Erythroblast (primary cell): ENCODE measurements at regions not wholly inside any gene's neighbourhood (a gene's known extent, or its start where the extent isn't known, plus 50 kb on each side); places are given as distances from the start of the nearest gene placed in this dataset.

Experiments
- GATA1 ChIP-seq: IDR thresholded peaks from 2 replicates; pipeline ENCODE4 v1.6.1; 2011; ENCODE audit warnings: low read depth, mild to moderate bottlenecking, control low read depth, low read length, moderate library complexity
- POLR2A ChIP-seq: IDR thresholded peaks from 2 replicates; pipeline ENCODE4 v1.6.1; 2011; ENCODE audit warnings: mild to moderate bottlenecking, low read length

GRCh38 chr13:102972191-102972590 is 94.0 kb downstream of the SLC10A2 start:
- TF ChIP-seq POLR2A (no peak), GATA1 (no peak)
